GM19467 (cell line): ENCODE measurements at regions not wholly inside any gene's neighbourhood (a gene's known extent, or its start where the extent isn't known, plus 50 kb on each side); places are given as distances from the start of the nearest gene placed in this dataset.
"Not testable (repeated sequence)": the region's sequence is repeated elsewhere in the genome, so short reads cannot be mapped to it uniquely, and the experiment has no call there.

ENCODE experiments used
- ATAC-seq: cut with Tn5 transposase; IDR thresholded peaks from one replicate; pipeline ENCODE4 v1.9.1; 2021; ENCODE audit warnings: mild to moderate bottlenecking, moderate library complexity; ENCODE audit not compliant: unreplicated experiment

DNA sequence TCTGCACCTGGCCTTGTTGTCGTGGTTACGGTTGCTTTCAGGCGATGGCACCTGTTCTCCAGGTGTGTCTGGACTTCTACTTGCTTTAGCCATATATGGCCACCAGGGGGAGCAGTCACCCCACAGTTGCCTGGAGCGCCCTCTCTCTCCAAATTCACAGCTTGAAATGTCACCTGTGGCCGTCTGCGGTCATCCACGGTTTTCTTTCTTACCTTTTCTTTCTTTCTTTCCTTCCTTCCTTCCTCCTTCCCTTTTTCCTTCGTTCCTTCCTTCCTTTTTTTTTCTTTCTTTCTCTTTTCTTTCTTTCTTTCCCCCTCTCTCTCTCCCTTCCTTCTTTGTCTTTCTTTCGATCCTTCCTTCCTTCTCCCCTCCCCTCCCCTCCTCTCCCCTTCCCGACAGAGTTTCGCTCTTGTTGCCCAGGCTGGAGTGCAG, 150.5 kb upstream of the VKORC1L1 start:
- ATAC-seq = peak; percentile 82

- ATAC-seq = not testable (repeated sequence)
Measured at GRCh38 chr7:65727182-65727581, 145.7 kb upstream of the VKORC1L1 start.

- no peak for ATAC-seq
Measured at GRCh38 chr7:65731129-65731528, 141.7 kb upstream of the VKORC1L1 start.

DNA sequence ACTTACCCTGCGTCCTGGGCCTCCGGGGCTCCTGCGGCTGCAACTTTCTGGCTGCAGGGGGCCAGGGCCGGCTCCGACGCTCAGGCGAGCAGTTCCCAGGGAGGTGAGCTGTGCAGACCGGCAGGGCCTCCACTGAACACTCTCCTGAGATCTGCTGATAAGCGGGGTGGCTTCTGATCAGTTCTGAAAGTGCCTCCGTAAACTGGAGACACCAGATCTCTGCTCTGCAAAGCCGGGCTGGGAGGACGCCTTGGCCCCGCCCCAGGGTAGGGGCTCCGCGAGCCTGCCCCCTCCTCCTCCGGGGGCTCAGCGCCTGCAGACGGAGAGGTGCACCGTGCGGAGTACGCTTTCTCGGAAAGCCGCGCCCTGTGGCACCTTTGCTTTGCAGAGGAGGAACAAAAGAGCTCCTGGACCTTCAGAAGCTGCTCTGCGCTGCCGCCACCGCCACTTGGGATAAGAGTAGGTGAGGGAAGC, 141.3 kb upstream of the VKORC1L1 start:
- ATAC-seq = no peak

GRCh38 chr7:65744406-65744805, 128.5 kb upstream of the VKORC1L1 start:
- no peak for ATAC-seq

- no peak for ATAC-seq
Measured at GRCh38 chr7:65746398-65746669, 126.5 kb upstream of the VKORC1L1 start.

GRCh38 chr7:65749039-65749438, 123.8 kb upstream of the VKORC1L1 start:
- no peak for ATAC-seq

DNA sequence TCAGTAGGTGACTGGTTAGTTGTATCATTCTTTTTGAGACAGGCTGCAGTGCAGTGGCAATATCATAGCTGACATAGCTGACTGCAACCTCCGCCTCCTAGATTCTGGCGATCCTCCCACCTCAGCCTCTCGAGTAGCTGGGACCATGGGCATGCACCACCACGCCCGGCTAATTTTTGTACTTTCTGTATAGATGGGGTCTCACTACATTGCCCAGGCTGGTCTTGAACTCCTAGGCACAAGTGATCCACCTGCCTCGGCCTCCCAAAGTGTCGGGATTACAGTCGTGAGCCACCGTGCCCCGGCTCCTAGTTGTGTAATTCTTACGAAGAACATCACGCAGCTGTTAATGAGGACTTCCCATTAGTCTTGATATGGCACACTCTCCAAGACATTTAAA, 123.4 kb upstream of the VKORC1L1 start:
- ATAC-seq = no peak

DNA sequence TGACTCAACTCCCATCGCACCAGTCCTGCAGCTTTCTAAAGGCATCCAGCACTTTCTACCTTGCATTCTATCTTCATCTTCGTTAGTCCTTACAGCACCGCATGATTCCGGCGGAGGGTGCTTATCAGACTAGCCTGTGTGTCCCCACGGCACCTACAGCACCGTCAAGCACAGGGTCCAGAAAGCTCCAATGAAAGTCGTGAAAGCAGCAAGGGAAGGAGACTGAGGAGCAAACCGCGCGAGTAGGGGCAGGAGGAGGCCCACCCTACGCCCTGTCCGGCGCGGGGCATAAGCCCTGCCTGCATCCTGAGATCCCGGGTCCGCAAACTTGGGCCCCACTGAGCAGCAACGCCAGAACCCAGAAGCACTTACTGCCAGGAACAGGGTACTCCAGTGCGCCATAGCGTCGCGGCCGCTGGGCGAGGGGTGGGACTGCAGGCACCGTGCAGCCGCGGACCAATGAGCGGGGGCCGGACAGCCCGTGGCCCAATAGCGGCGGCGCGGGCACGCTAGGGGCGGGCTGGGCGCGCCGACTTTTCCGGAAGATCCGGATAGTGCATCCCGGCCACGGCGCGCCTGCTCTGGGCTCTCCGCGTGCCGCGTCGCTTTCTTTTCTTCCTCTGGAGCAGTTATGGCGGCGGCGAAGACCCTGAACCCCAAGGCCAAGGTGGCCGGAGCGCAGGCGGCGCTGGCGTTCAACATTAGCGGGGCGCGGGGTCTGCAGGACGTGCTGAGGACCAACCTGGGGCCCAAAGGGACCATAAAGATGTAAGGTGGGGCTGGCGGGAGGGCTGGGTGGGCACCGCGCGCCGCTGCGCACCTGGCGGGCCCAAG, 122.1 kb upstream of the VKORC1L1 start:
- peak; percentile 99 for ATAC-seq

DNA sequence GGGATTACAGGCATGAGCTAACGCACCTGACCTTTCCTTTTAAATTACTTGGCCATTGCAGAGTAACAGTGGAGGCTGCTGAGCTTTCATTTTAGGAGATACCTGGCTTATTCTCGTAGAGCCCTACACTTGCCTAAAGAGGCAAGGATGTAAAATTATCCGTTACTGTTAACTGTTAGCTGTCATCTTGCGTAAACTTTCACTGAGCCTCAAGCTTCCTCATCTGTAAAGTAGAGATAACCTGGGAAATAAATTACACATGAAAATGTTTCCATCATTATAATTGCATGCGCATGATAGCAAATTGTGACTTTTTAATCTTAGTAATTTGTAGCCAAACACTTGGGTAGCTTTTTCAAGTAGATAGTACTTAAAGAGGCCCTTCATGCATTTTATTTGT, 118.8 kb upstream of the VKORC1L1 start:
- ATAC-seq = not testable (repeated sequence)

GRCh38 chr7:65758991-65759390, 113.9 kb upstream of the VKORC1L1 start:
- ATAC-seq = not testable (repeated sequence)

- ATAC-seq = not testable (repeated sequence)
Measured at GRCh38 chr7:65762712-65763111, 110.2 kb upstream of the VKORC1L1 start.

DNA sequence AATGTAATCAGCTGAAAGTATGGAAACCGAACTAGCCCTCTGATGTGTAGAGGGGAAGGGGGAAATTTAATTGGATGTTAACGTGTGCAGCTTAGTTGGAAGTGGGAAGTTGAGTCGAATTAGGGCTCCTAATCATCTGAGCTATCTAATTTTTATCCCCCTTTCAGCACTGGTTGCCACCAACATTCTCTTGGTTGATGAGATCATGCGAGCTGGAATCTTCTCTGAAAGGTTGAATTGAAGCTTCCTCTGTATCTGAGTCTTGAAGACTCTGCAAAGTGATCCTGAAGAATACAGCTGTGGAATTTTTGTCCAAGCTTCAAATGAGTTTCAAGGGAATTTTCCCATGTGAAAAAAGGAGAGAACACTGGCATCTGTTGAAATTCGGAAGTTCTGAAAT, 109.8 kb upstream of the VKORC1L1 start:
- not testable (repeated sequence) for ATAC-seq

GRCh38 chr7:65770473-65771225, 102.2 kb upstream of the VKORC1L1 start:
- peak; percentile 98 for ATAC-seq

- ATAC-seq = not testable (repeated sequence)
Measured at GRCh38 chr7:65771226-65771569, 101.7 kb upstream of the VKORC1L1 start.

GRCh38 chr7:65776677-65777076, 96.2 kb upstream of the VKORC1L1 start:
- not testable (repeated sequence) for ATAC-seq

DNA sequence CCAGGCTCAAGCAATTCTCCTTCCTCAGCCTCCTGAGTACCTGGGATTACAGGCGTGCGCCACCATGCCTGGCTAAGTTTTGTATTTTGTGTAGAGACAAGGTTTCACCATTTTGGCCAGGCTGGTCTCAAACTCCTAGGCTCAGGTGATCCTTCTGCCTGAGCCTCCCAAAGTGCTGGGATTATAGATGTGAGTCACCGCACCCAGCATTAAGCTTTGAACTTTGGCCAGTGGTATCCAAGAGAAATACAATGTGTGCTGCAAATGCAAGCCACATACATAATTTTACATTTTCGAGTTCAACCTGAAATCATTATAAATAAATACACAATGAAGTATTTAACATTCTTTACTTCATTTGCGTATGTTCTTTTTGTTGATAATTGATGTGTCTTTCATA, 82.9 kb upstream of the VKORC1L1 start:
- ATAC-seq = not testable (repeated sequence)

- not testable (repeated sequence) for ATAC-seq
Measured at GRCh38 chr7:65791788-65792187, 81.1 kb upstream of the VKORC1L1 start.

DNA sequence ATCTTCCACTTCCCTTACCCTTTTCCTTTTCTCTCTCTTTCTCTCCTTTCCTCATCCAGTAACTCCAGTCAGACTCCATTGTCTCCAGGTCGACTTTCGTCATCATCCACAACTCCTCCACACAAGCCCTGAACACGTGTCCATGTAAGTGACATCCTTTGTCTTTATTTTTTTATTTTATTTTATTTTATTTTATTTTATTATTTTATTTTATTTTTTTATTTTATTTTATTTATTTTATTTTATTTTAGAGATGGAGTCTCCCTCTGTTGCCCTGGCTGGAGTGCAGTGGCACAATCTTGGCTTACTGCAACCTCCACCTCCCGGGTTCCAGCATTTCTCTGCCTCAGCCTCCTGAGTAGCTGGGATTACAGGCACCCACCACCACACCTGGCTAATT, 80.1 kb upstream of the VKORC1L1 start:
- ATAC-seq = not testable (repeated sequence)

DNA sequence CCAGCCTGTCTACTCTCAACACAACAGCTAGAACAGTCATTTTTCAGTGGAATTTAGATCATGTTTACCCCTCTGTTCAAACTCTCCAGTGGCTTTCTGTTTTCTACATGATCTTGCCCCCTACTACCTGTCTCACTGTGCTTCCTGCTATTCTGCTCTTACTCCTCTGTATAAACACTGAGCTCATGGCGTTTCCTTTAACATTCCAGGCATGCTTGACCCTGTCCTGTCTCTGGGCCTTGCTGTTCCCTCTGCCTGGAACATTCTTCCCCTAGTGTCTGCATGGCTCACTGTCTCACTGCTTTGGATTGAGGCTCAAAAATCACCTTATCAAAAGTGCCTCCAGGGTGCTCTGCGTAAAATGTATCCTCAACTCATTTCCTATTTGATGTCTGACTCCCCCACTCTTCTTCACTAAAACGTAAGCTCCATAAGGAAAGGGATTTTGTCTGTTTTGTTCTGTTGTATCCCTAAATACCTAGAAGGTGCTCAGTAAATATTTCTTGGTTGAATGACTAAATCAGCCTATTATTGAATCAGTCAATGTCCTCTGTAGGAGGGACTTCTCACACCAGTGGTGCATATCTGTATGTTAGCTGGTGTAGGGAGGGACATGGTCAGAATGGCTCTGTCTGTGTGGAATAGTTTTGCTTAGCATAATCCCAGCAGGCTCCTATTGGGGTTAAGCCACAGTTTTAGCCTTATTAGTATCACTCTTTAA, 78.0 kb upstream of the VKORC1L1 start:
- ATAC-seq = not testable (repeated sequence)

DNA sequence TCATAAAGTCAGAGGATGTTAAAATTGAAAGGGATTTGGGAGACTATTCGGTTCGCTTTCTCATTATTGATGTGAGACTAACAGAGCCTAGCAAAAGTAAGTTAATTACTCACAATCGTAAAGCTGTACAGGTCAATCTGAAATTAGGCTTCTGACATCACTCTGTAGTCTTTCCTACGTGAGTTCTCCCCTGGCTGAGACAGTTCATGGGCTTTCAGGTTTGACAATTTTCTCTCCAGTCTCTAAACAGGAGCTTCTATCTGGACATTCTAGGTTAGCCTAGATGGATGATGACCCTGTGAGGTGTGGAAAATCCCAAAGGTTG, 77.5 kb upstream of the VKORC1L1 start:
- not testable (repeated sequence) for ATAC-seq

GRCh38 chr7:65796205-65796604, 76.7 kb upstream of the VKORC1L1 start:
- ATAC-seq = no peak
